ENCODE measurements at regions not wholly inside any gene's neighbourhood (a gene's known extent, or its start where the extent isn't known, plus 50 kb on each side); places are given as distances from the start of the nearest gene placed in this dataset.

DNA sequence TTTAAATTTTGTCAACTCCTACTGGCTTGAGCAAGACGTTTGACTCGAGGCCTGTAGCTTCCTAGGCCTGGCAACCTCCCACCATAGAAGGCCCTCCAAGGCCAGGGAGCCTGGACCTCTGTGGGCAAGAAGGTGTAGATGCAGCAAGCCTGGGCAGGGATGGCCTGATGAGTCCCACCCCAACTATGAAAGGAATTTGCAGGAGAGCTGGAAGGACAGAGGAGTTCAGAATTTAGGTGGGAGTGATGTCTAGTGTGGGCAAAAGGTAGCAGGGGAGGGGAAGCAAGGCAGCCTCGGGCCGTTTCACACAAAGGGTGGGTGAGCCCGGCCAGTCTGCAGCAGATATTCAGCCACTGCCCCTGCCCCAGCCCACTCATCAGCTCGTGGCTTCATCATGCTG, 245.2 kb downstream of the CDH26 start:
- TF ChIP-seq, protein P1, sequence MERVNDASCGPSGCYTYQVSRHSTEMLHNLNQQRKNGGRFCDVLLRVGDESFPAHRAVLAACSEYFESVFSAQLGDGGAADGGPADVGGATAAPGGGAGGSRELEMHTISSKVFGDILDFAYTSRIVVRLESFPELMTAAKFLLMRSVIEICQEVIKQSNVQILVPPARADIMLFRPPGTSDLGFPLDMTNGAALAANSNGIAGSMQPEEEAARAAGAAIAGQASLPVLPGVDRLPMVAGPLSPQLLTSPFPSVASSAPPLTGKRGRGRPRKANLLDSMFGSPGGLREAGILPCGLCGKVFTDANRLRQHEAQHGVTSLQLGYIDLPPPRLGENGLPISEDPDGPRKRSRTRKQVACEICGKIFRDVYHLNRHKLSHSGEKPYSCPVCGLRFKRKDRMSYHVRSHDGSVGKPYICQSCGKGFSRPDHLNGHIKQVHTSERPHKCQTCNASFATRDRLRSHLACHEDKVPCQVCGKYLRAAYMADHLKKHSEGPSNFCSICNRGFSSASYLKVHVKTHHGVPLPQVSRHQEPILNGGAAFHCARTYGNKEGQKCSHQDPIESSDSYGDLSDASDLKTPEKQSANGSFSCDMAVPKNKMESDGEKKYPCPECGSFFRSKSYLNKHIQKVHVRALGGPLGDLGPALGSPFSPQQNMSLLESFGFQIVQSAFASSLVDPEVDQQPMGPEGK (CRISPR knock-in tag; IDR thresholded peaks at IDR 0.05; ENCODE audit: borderline replicate concordance): no peak
- no peak for TF ChIP-seq CSDC2 (CRISPR knock-in tag; IDR thresholded peaks at IDR 0.05)
- no peak for TF ChIP-seq BACH2 (CRISPR knock-in tag; IDR thresholded peaks at IDR 0.05; ENCODE audit: borderline replicate concordance)
- TF ChIP-seq ZNF565 (CRISPR knock-in tag; conservative IDR thresholded peaks at IDR 0.05; ENCODE audit: low read depth): no peak
- TF ChIP-seq ZNF8 (CRISPR knock-in tag; IDR thresholded peaks at IDR 0.05): no peak
- no peak for TF ChIP-seq SNAI2 (CRISPR knock-in tag; IDR thresholded peaks at IDR 0.05)
- TF ChIP-seq ZC3H10 (CRISPR knock-in tag; IDR thresholded peaks at IDR 0.05): no peak
- TF ChIP-seq, protein P2, sequence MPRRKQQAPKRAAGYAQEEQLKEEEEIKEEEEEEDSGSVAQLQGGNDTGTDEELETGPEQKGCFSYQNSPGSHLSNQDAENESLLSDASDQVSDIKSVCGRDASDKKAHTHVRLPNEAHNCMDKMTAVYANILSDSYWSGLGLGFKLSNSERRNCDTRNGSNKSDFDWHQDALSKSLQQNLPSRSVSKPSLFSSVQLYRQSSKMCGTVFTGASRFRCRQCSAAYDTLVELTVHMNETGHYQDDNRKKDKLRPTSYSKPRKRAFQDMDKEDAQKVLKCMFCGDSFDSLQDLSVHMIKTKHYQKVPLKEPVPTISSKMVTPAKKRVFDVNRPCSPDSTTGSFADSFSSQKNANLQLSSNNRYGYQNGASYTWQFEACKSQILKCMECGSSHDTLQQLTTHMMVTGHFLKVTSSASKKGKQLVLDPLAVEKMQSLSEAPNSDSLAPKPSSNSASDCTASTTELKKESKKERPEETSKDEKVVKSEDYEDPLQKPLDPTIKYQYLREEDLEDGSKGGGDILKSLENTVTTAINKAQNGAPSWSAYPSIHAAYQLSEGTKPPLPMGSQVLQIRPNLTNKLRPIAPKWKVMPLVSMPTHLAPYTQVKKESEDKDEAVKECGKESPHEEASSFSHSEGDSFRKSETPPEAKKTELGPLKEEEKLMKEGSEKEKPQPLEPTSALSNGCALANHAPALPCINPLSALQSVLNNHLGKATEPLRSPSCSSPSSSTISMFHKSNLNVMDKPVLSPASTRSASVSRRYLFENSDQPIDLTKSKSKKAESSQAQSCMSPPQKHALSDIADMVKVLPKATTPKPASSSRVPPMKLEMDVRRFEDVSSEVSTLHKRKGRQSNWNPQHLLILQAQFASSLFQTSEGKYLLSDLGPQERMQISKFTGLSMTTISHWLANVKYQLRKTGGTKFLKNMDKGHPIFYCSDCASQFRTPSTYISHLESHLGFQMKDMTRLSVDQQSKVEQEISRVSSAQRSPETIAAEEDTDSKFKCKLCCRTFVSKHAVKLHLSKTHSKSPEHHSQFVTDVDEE (CRISPR knock-in tag; IDR thresholded peaks at IDR 0.05): no peak
